WTC11 (cell line): ENCODE measurements at regions not wholly inside any gene's neighbourhood (a gene's known extent, or its start where the extent isn't known, plus 50 kb on each side); places are given as distances from the start of the nearest gene placed in this dataset.

Source experiments
- ATAC-seq: fragments of 200-7000 bp; cut with Tn5 transposase; 2 replicates; pipeline ENCODE4 v1.10.0; 2021; ENCODE audit warnings: mild to moderate bottlenecking, moderate library complexity
- CTCF ChIA-PET: fragments of 300-600 bp; sonication (Branson Sonifier 250); formaldehyde crosslinking; loops from one replicate; lab custom pipeline; 2021; ENCODE audit warnings: antibody characterized with exemption; lab: Charles Lee
- POLR2A ChIA-PET: fragments of 350-600 bp; sonication (Branson Sonifier 250); formaldehyde crosslinking; loops from one replicate; lab custom pipeline; 2021; ENCODE audit warnings: antibody characterized with exemption; lab: Charles Lee
- DNase-seq: peaks from one replicate; pipeline ENCODE4 v3.0.0; 2021; ENCODE audit warnings: low spot score
- H3K27ac Mint-ChIP-seq: 2 replicates; pipeline ENCODE4 v1.8.0; 2021; ENCODE audit warnings: mixed read lengths
- H3K27me3 Mint-ChIP-seq: 2 replicates; pipeline ENCODE4 v1.8.0; 2021; ENCODE audit warnings: low read depth, mild to moderate bottlenecking, moderate library complexity, mixed read lengths
- H3K36me3 Mint-ChIP-seq: 2 replicates; pipeline ENCODE4 v1.8.0; 2021; ENCODE audit warnings: mixed read lengths
- H3K4me1 Mint-ChIP-seq: 2 replicates; pipeline ENCODE4 v1.8.0; 2022; ENCODE audit warnings: mixed read lengths
- H3K4me3 Mint-ChIP-seq: 2 replicates; pipeline ENCODE4 v1.8.0; 2021; ENCODE audit warnings: mild to moderate bottlenecking, moderate library complexity, mixed read lengths
- H3K9me3 Mint-ChIP-seq: 2 replicates; pipeline ENCODE4 v1.8.0; 2021; ENCODE audit warnings: mixed read lengths
- AFF4 ChIP-seq: sonication (generic); formaldehyde crosslinking; IDR thresholded peaks from 2 replicates; pipeline ENCODE4 v1.8.1; 2023; ENCODE audit warnings: mild to moderate bottlenecking, missing genetic modification reagents, borderline replicate concordance
- ATF3 ChIP-seq: sonication (generic); formaldehyde crosslinking; conservative IDR thresholded peaks from 2 replicates; pipeline ENCODE4 v1.8.1; 2022; ENCODE audit warnings: mild to moderate bottlenecking, missing genetic modification reagents
- FOXP1 ChIP-seq: sonication (generic); formaldehyde crosslinking; IDR thresholded peaks from 2 replicates; pipeline ENCODE4 v1.8.0; 2022; ENCODE audit warnings: missing genetic modification reagents, mild to moderate bottlenecking, moderate library complexity, borderline replicate concordance
- GRHL2 ChIP-seq: fragments of 250-450 bp; sonication (Bioruptor Pico); IDR thresholded peaks from 2 replicates; pipeline ENCODE4 v1.8.0; 2022; ENCODE audit warnings: mild to moderate bottlenecking, moderate library complexity; ENCODE audit not compliant: insufficient replicate concordance, severe bottlenecking
- KAT7 ChIP-seq: sonication (generic); formaldehyde crosslinking; IDR thresholded peaks from 2 replicates; pipeline ENCODE4 v1.8.1; 2023; ENCODE audit warnings: missing genetic modification reagents, mild to moderate bottlenecking, borderline replicate concordance
- OVOL2 ChIP-seq: fragments of 250-450 bp; sonication (Bioruptor Pico); IDR thresholded peaks from 2 replicates; pipeline ENCODE4 v1.9.0; 2021; ENCODE audit warnings: mild to moderate bottlenecking, borderline replicate concordance
- PREB ChIP-seq: sonication (generic); formaldehyde crosslinking; IDR thresholded peaks from 2 replicates; pipeline ENCODE4 v1.8.1; 2022; ENCODE audit warnings: mild to moderate bottlenecking, missing genetic modification reagents, moderate library complexity, borderline replicate concordance
- ZNF121 ChIP-seq: sonication (generic); formaldehyde crosslinking; IDR thresholded peaks from 2 replicates; pipeline ENCODE4 v1.8.0; 2023; ENCODE audit warnings: missing genetic modification reagents
- ZNF138 ChIP-seq: sonication (generic); formaldehyde crosslinking; conservative IDR thresholded peaks from 2 replicates; pipeline ENCODE4 v1.8.1; 2022; ENCODE audit warnings: mild to moderate bottlenecking, moderate library complexity, missing genetic modification reagents
- ZNF219 ChIP-seq: sonication (generic); formaldehyde crosslinking; IDR thresholded peaks from 2 replicates; pipeline ENCODE4 v1.8.0; 2023; ENCODE audit warnings: missing genetic modification reagents, mild to moderate bottlenecking, borderline replicate concordance
- ZNF317 ChIP-seq: sonication (generic); formaldehyde crosslinking; IDR thresholded peaks from 2 replicates; pipeline ENCODE4 v1.8.1; 2023; ENCODE audit warnings: low read depth, mild to moderate bottlenecking, moderate library complexity, missing genetic modification reagents, borderline replicate concordance
- ZNF423 ChIP-seq: fragments of 250-450 bp; sonication (Bioruptor Pico); IDR thresholded peaks from 2 replicates; pipeline ENCODE4 v2.1.2; 2022; ENCODE audit warnings: mild to moderate bottlenecking, moderate library complexity
- TF ChIP-seq, protein P1 (sequence below): sonication (generic); formaldehyde crosslinking; IDR thresholded peaks from 2 replicates; pipeline ENCODE4 v1.8.0; 2022; ENCODE audit warnings: mild to moderate bottlenecking, missing genetic modification reagents
- TF ChIP-seq, protein P2 (sequence below): sonication (generic); formaldehyde crosslinking; IDR thresholded peaks from 2 replicates; pipeline ENCODE4 v1.8.1; 2022; ENCODE audit warnings: low read depth, mild to moderate bottlenecking, moderate library complexity, missing genetic modification reagents, borderline replicate concordance
- TF ChIP-seq, protein P3 (sequence below): fragments of 250-450 bp; sonication (Bioruptor Pico); conservative IDR thresholded peaks from 2 replicates; pipeline ENCODE4 v1.9.0; 2021; ENCODE audit warnings: mild to moderate bottlenecking
- TF ChIP-seq, protein P4 (sequence below): sonication (generic); formaldehyde crosslinking; IDR thresholded peaks from 2 replicates; pipeline ENCODE4 v1.8.1; 2022; ENCODE audit warnings: low read depth, missing genetic modification reagents, borderline replicate concordance
- TF ChIP-seq, protein P5 (sequence below): sonication (generic); formaldehyde crosslinking; IDR thresholded peaks from 2 replicates; pipeline ENCODE4 v1.8.1; 2023; ENCODE audit warnings: mild to moderate bottlenecking, missing genetic modification reagents, moderate library complexity
- TF ChIP-seq, protein P6 (sequence below): sonication (generic); formaldehyde crosslinking; IDR thresholded peaks from 2 replicates; pipeline ENCODE4 v1.8.0; 2022; ENCODE audit warnings: mild to moderate bottlenecking, missing genetic modification reagents

GRCh38 chr14:65304239-65304638 is 108.3 kb upstream of the FUT8 start:
- no peak for ATAC-seq
- no peaks in the 10 kb centered on the region for H3K36me3 Mint-ChIP-seq
- H3K27me3 Mint-ChIP-seq, result peaks cover 2% of the 10 kb centered on the region; the same call in 1 of the 2 replicates
- CTCF ChIA-PET, result interaction anchor here (0.6 to 1.5 kb wide), 4 partner anchors 18 to 111 kb away, joined by 3 to 6 read pairs (median 4); partner anchors contain the start of gene FUT8
- no peak for DNase-seq
- TF ChIP-seq, protein P1, sequence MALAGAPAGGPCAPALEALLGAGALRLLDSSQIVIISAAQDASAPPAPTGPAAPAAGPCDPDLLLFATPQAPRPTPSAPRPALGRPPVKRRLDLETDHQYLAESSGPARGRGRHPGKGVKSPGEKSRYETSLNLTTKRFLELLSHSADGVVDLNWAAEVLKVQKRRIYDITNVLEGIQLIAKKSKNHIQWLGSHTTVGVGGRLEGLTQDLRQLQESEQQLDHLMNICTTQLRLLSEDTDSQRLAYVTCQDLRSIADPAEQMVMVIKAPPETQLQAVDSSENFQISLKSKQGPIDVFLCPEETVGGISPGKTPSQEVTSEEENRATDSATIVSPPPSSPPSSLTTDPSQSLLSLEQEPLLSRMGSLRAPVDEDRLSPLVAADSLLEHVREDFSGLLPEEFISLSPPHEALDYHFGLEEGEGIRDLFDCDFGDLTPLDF (CRISPR knock-in tag), result no peak
- TF ChIP-seq OVOL2 (CRISPR knock-in tag) (no peak), ZNF219 (CRISPR knock-in tag) (no peak), PREB (CRISPR knock-in tag) (no peak), ZNF423 (CRISPR knock-in tag) (no peak), FOXP1 (no peak), ATF3 (CRISPR knock-in tag) (no peak), ZNF121 (no peak), ZNF138 (no peak), GRHL2 (no peak), AFF4 (no peak), KAT7 (CRISPR knock-in tag) (no peak), ZNF317 (CRISPR knock-in tag) (no peak)
- TF ChIP-seq, protein P2, sequence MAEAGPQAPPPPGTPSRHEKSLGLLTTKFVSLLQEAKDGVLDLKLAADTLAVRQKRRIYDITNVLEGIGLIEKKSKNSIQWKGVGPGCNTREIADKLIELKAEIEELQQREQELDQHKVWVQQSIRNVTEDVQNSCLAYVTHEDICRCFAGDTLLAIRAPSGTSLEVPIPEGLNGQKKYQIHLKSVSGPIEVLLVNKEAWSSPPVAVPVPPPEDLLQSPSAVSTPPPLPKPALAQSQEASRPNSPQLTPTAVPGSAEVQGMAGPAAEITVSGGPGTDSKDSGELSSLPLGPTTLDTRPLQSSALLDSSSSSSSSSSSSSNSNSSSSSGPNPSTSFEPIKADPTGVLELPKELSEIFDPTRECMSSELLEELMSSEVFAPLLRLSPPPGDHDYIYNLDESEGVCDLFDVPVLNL (CRISPR knock-in tag), result no peak
- TF ChIP-seq, protein P3, sequence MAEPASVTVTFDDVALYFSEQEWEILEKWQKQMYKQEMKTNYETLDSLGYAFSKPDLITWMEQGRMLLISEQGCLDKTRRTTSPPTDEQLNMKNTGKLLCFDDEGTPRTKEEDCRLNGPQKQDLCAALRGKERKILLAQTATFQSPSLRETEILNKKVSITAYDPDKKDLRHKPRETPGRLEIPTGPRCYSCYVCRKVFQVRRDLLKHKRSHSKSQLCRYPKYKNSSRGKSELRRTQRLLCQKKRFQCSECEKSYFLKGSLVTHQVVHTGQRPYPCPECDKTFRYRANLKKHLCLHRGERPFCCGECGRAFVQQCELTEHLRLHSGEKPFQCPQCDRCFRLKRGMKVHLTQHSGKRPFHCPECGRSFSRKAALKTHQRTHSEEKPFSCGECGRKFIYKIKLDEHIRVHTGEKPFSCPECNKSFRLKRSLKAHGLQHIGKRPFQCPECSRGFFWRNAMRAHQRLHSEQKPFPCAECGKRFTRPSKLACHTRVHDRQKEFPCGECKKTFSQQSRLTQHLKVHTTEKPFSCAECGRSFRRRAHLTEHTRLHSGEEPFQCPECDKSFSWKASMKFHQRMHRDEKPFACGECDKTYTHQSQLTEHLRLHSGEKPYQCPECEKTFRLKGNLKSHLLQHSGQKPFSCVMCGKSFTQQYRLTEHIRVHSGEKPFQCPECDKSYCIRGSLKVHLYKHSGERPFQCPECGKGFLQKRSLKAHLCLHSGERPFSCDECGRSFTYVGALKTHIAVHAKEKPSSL (CRISPR knock-in tag), result no peak
- TF ChIP-seq, protein P4, sequence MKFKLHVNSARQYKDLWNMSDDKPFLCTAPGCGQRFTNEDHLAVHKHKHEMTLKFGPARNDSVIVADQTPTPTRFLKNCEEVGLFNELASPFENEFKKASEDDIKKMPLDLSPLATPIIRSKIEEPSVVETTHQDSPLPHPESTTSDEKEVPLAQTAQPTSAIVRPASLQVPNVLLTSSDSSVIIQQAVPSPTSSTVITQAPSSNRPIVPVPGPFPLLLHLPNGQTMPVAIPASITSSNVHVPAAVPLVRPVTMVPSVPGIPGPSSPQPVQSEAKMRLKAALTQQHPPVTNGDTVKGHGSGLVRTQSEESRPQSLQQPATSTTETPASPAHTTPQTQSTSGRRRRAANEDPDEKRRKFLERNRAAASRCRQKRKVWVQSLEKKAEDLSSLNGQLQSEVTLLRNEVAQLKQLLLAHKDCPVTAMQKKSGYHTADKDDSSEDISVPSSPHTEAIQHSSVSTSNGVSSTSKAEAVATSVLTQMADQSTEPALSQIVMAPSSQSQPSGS (CRISPR knock-in tag), result no peak
- TF ChIP-seq, protein P5, sequence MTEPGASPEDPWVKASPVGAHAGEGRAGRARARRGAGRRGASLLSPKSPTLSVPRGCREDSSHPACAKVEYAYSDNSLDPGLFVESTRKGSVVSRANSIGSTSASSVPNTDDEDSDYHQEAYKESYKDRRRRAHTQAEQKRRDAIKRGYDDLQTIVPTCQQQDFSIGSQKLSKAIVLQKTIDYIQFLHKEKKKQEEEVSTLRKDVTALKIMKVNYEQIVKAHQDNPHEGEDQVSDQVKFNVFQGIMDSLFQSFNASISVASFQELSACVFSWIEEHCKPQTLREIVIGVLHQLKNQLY (CRISPR knock-in tag), result no peak
- TF ChIP-seq, protein P6, sequence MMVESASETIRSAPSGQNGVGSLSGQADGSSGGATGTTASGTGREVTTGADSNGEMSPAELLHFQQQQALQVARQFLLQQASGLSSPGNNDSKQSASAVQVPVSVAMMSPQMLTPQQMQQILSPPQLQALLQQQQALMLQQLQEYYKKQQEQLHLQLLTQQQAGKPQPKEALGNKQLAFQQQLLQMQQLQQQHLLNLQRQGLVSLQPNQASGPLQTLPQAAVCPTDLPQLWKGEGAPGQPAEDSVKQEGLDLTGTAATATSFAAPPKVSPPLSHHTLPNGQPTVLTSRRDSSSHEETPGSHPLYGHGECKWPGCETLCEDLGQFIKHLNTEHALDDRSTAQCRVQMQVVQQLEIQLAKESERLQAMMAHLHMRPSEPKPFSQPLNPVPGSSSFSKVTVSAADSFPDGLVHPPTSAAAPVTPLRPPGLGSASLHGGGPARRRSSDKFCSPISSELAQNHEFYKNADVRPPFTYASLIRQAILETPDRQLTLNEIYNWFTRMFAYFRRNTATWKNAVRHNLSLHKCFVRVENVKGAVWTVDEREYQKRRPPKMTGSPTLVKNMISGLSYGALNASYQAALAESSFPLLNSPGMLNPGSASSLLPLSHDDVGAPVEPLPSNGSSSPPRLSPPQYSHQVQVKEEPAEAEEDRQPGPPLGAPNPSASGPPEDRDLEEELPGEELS (CRISPR knock-in tag), result no peak
- TF ChIP-seq, all 79 proteins: peak for 0
- POLR2A ChIA-PET, result no interaction called here
- Mint-ChIP-seq H3K9me3 (no peaks in the 10 kb centered on the region), H3K27ac (no peak overlapping the region), H3K4me1 (peaks cover 26% of the 10 kb centered on the region), H3K4me3 (no peak overlapping the region)
